GM21447 (cell line): ENCODE measurements at regions not wholly inside any gene's neighbourhood (a gene's known extent, or its start where the extent isn't known, plus 50 kb on each side); places are given as distances from the start of the nearest gene placed in this dataset.
A peak's percentile ranks its signal among the peaks of the same experiment; 100 is the strongest.
"Not testable (repeated sequence)": the region's sequence is repeated elsewhere in the genome, so short reads cannot be mapped to it uniquely, and the experiment has no call there.

Experiments
- ATAC-seq: cut with Tn5 transposase; IDR thresholded peaks from one replicate; pipeline ENCODE4 v1.9.1; 2021; ENCODE audit not compliant: unreplicated experiment

DNA sequence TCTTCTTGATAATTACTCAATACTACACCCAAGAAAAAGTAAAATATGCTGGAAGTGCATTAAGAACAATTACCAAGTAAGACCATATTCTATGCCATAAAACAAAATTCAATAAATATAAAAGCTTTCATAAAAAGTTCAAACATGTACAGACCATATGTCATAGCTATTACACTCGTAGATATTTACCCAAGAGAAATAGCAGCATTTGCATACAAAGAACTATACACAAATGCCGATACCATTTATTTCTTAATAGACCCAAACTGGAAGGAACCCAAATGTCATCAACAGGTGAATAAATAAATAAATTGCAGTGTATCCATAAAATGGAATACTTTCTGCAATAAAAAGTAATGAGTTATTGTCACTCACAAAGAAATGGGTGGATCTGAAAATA is 78.3 kb upstream of the SLC16A7 start:
- ATAC-seq = no peak

DNA sequence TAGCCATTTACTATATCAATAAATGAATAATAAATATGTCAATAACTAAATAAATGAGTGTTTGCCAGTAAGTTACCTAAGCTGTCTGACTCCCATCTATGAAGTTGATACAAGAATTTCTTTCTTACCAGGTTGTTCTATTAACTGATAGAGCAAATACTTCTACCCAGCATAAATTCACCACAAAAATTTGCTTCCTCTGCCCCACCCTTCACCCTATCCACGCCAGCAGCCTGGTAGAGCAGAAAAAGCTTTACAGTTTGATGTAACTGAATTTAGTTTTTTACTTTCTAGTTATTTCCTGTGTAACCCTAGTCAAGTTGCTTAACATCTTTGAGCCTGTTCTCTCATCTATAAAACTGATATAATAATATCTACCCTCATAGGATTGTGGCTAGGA is 94.9 kb upstream of the SLC16A7 start:
- no peak for ATAC-seq

DNA sequence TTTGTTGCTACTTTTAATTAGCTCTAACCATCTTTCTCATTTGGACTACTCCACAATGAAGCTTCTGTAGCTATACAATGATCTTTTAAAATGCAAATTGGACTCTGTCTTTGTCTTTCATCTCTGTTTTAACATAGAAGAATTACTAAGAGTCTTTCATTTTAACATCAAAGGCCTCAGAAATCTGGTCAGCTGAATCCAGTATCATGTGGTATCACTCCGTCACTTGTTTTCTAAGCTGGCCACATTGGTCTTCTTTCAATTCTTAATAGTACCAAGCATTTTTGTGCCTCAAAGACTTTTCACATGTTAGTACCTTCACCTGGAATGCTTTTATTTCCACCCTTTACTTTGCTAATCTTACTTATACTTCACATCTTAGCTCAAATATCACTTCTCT is 95.5 kb upstream of the SLC16A7 start:
- ATAC-seq = no peak

DNA sequence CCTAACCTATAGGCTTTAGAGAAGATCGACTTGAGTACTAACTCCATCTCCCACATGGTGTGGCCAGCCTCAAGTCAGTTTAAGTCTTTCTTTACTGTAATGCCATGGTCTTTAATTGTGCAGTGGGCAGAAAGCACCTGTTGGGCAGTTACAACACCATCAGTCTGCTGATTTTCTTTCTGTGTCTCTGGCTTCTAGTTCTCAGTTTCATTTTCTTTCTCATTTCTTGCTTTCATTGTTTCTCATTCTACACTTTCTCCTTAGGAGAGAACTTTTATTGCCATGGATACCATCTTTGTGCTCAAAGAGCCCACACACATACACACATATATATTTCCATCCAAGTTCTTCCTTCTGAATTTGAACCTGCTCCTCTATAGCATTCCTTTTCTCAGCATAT is 96.1 kb upstream of the SLC16A7 start:
- peak; percentile 91 for ATAC-seq

DNA sequence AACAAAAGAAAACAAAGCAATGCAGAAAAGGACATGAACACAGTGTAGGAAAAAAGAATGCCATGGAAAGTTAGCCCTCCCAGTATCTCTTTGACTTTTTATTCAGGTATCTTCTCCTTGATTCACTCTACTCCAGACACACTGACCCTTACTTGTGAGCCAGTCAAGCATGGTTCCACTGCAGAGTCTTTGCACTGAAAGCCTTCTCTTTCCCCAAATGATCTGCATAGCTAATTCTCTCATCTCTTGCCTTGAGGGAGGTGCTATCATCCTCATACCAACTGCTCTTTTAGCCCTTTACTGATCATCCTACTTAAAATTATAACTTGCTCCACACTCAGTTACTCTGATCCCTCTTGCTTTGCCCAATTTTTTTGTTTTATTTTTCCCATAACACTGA is 101.2 kb upstream of the SLC16A7 start:
- no peak for ATAC-seq

DNA sequence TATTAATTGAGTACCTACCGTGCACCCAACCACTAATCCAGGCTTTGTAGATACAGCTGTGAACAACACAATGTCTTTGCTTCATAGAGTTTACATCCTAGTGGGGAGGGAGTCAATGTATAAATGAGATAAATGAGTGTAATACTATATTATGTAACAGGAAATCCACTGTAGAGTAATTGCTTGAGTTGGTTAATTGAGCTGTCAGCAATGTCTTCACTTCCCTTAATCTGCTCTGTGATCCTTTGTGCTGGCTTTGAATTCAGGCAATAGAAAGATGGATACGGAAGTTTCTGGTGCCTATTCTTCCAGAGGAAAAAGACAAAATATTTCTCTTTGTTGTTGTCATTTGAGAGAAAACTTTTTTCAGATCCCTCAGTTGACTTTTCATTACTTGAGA is 104.0 kb upstream of the SLC16A7 start:
- ATAC-seq = no peak

DNA sequence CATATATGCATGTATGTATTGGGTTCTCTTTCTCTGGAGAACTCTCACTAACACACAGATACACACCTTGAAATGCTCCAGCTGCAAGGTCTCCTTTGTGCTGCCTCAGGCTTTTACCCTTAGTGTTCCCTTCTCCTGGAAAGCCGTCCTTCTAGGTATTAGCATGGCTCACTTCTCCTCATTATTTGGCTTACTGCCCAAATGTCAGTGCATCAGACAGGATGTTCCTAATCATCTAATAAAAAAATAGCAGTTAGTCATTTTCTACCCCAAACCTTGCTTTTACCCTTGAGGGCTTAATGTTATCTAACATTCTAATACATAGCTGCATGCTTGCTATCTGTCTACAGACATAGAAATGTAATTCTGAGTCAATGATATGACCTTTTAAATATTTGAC is 109.0 kb upstream of the SLC16A7 start:
- no peak for ATAC-seq

DNA sequence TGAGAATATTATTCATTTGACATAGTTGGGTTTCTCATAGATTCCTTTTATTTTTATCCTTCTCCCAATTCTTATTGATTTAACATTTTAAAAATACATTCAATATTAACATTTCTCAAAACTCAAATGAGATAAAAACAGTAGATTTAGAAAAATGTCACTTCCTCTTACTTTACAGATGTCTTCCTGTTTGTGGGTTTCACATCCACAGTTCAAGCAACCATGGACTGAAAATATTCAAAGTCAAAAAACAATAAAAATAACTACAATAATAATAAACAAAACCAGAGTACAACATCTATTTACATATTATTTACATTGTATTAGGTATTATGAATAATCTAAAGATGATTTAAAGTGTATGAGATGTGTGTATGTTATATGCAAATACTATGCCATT is 111.3 kb upstream of the SLC16A7 start:
- ATAC-seq = peak; percentile 91

DNA sequence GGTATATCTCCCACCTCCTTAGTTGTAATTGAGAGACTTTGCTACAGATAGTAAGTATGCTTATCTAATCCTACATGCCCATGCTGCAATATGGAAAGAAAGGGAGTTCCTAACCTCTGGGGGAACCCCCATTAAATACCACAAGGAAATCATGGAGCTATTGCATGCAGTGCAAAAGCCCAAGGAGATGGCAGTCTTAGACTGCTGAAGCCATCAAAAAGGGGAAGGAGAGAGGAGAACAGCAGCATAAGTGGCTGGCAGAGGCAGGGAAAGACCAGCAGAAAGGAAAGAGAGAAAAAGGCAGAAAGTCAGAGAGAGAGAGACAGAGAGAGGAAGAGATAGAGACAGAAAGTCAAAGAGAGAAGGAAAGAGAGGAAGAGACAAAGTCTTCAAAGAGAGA is 121.6 kb upstream of the SLC16A7 start:
- not testable (repeated sequence) for ATAC-seq

DNA sequence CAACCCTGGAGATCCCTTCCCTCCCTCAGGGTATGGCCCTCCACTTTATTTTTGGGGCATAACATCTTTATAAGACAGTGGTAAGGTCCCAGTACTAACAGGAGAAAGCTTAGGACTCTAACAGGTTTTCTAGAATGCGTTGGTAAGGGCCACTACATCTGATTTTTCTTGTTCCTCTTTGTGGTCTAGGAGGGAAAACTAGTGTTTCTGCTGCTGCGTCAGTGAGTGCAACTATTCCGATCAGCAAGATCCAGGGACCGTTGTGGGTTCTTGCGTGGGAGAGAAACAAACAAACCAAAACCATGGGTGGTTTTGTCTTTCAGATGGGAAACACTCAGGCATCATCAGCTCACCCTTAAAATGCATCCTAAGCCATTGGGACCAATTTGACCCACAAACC is 123.6 kb upstream of the SLC16A7 start:
- ATAC-seq = no peak

DNA sequence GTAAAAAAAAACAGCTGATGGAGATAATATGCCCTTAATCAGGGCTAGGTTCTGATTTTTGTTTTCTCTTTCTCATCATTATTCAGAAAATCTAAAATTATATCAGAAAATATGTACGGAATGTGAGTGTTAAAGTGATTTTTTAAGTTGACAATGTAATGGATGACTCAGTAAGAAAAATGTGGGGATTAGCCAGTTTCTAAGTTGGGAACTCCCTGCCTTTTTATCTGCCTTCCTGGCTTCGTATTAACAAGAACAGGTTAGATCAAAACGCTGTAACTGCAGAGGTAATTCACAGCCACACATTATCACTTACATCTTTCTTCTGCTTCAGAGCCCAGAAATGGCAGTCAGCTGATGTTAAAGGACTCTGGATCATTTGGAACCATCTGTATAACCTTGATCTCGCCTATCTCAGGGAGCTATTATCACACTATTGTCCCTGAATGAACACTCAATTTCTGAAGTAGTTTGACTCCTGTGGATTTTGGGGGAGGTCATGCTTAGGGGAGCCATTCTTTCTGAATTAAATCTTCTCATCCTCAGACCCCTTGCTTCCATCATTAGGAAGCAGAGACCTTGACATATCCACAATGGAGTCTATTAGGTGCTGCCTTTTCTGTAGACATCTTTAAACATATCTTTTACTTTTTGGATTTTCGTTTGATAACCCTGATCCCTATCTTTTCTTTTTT is 135.7 kb upstream of the SLC16A7 start:
- no peak for ATAC-seq

DNA sequence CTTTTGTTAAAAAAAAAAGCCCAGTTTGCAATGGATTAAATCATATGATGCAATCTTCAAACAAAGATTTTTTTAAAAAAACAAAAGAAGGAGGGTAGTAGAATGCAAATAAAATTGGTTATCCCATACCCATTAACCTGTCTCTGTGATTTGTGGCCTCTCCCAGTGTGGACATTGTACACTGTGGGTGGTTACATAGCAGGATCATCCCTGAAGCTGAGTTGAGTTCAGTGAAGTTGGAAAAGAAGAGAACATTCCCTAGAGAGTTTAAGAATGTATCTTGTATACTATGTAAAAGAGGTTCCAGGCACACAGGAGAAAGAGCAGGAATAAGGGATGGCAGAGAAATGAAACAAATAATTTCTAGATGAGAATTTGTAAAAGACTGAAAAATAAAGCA is 142.4 kb upstream of the SLC16A7 start:
- no peak for ATAC-seq

DNA sequence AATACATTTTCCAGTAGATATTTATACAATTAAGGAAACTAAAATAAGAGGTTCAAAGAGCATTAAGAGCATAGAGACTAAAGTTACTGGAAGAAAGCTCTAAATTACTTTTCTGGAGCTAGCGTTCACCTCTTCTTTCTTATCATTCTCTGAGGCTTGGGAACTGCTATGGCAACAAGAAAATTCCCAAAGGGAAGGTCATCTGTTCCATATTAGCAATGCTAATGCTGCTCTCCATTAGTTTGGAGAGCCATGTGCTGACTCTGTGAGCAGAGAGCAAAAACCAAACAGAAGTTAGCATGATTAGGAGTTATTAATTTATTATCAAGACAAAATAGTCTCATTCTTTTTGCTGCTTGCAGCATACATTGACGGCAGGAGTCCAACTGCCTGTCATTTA is 143.1 kb upstream of the SLC16A7 start:
- ATAC-seq = no peak

DNA sequence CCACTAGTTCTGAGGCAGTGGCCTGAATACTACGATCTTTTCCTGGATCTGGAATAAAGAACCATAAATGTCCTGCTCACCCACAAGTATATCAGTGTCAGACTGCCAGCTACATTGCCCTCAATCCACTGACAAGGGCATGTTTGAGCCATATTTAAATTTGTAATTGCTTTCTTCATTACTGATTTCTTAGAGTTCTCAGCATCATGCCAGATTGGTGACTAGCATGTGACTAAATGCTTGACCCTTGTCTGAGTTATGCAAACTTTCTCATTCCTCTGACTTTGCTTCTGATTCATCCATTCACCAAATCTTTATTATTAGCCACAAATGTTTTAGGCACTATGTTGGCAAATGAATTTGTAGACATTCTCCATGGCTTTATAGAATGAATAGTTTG is 143.6 kb upstream of the SLC16A7 start:
- no peak for ATAC-seq

DNA sequence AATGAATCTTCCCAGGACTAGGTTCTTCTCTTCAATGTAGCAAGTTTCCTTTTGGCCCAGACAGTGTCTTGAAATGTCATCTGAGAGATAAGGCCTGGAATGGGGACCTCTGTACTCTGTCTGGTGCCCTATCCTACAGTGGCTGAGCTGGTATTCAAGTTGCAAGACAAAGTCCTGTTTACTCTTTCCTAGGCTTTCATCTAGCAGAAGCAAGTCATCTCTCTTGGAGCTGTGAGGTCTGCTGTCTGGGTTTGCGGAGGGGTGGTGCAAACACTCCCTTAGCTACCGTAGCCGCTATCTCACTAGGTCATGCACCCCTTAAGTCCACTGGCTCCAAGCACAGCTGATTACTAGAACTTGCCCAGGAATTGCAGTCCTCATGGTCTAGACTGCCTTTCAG is 149.7 kb upstream of the SLC16A7 start:
- ATAC-seq = no peak

DNA sequence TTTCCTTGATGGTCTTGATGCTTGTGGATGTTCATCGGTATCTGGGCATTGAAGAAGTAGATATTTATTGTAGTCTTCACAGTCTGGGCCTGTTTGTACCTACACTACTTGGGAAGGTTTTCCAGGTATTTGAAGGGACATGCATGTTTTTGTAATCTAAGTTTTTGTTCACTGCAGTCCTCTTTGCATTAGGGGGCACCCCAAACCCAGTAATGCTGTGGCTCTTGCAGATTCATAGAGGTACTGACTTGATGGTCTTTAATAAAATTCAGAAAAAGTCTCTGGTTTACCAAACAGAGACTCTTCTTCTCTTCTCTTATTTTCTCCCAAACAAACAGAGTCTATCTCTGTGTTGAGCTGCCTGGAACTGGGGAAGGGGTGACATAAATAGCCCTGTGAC is 150.9 kb upstream of the SLC16A7 start:
- no peak for ATAC-seq

DNA sequence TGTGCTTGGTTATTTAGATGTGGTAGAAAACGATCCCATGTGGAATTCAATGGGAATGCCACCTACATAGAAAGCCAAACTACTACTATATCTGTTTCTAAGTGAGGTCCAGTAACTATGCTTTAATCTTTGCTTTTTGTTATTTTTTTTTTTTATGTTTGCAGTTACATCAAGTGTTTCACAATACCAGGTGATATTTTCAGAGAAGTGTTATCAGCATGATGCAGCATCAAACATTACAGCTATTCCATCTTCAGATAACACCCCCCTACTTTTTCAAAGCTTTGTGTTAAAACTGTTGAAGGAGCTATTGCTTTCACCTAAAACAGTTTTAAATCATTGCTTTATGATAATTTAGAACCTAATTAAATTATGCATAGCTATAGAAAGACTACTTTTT is 163.8 kb upstream of the SLC16A7 start:
- ATAC-seq = no peak

DNA sequence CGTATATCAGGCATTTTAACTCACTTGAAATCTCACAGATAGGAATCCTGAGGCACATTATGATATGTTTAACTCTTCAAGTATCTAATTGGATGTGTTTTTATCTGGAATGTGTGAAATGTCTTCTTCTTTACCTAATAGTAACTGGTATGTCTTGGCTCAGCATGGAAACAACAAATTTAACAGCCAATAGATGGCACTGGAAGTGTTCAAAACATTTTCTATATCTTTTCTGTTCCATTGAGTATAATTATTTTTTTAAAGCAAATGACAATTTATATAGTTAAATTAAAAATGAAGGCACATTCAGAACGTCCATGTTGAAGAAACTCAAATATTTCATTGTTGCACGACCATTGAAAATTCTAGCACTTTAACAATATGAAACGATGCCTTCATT is 164.6 kb upstream of the SLC16A7 start:
- ATAC-seq = no peak

DNA sequence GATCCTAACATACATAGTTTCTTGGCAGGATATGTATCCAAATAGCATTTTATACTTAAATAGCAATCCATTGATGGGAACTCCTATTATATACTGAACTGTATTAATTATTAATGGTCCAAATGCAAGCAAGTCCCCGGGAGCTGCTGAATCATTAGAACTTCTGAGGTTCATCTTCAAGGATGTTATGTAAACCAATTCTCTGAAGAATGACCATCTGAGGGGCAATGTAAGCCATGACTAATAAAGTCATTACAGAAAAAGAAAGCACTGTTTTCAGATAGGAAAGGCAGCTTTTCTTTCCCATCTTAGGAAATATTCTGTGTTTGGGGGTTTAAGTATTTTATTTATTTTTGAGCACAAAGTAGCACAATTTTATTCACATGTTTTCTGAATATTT is 166.1 kb upstream of the SLC16A7 start:
- ATAC-seq = no peak

DNA sequence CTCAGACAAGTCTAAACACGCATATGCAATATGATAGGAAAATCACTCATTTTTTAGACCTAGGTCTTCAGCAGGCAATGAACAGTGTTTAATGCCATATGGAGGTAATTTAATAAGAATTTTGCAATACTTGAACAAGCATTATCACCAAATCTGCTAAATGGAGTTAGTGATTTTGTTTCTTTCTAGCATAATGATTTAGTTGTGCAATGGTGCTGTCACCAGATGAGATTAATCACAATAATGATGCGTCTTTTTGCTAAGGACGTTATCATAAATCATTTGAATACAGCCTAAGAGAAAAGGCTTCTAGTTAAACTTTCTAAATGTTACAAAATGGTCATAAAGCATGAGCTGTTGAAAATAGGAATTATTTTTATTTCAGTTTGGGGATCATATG is 170.0 kb upstream of the SLC16A7 start:
- no peak for ATAC-seq

DNA sequence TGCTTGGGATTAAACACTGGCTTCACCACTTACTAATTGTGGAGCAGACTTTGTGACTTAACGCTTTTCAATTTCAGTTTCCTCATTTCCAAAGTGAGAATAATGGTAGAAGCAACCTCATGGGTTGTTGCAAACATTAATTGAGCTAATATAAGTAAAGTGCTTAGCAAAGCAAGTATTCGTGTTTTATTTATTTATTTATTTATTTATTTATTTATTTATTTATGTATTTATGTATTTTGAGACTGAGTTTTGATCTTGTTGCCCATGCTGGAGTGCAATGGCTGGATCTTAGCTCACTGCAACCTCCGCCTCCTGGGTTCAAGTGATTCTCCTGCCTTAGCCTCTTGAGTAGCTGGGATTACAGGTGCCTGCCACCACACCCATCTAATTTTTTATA is 171.2 kb upstream of the SLC16A7 start:
- not testable (repeated sequence) for ATAC-seq

DNA sequence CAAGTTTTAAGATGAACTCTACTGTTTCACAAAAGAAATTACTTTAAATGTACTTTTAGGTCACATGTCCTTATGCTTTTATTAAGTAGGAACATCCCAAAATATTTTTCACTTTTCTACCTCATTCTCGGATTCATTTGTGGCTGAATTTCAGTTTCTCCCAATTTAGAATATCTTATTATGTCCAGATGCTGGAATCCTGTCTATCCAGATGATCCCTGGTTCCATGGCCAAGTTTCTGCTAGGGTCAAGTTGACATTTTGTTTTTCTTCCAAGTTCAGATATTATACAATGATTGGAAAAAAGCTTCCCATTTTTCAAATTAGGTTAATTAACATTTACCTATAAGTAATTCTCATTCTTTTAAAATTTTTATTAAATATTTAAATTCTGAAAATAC is 181.8 kb upstream of the SLC16A7 start:
- ATAC-seq = no peak

DNA sequence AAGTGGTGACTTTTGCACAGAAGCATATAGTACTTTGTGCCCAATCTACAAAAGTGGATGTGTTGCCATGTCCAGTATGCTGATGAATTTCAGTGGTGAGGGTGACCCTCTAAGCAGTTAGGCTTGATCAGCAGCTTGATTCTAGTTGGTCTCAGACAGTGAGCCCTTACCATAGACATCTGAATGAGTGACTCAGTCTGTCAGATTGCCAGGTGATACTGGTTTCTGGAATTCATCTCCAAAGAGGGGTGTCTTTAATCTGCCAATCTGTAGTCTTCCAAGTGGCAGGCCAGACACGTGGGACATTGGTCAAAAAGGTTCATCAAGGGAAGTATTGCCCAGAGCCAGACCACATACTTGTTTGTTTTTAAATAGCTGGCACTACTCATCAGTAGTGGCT is 187.4 kb upstream of the SLC16A7 start:
- ATAC-seq = no peak

DNA sequence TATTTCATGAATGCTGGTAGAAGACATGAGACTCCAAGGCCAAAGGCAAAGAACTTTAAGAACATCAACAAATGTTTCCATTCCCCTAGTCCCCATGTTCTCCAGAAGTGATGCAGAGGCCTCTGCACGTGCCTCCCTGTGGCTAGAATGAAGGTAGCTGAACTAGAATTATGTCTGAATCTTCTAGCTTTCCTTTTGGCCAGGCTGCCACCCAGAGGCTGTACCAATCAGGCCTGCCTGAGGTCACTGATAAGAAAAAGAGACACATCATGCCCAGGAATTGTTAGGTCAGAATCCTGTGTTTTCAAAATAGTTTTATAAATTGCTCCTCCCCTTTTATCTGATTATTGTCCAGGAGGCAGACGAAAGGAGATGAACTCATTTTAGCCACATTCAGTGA is 188.0 kb upstream of the SLC16A7 start:
- no peak for ATAC-seq
